ENCODE measurements at regions not wholly inside any gene's neighbourhood (a gene's known extent, or its start where the extent isn't known, plus 50 kb on each side); places are given as distances from the start of the nearest gene placed in this dataset.

- TF ChIP-seq ZNF274 (IDR thresholded peaks at IDR 0.05; ENCODE audit: low read depth, low read length) (no peak), SUZ12 (IDR thresholded peaks at IDR 0.05; ENCODE audit: extremely low read depth, insufficient read depth, insufficient read length) (no peak)
Observed at GRCh38 chr9:29657821-29658220, 2084.5 kb upstream of the C9orf72 start.

All from NT2/D1 (cell line).